Kidney (tissue), 13 donors: ENCODE measurements at regions not wholly inside any gene's neighbourhood (a gene's known extent, or its start where the extent isn't known, plus 50 kb on each side); places are given as distances from the start of the nearest gene placed in this dataset.
"Not testable (repeated sequence)": the region's sequence is repeated elsewhere in the genome, so short reads cannot be mapped to it uniquely, and the experiment has no call there.

Experiments used
- DNase-seq, 5 donors: peaks; one replicate each; pipeline ENCODE4 v3.0.0-alpha.2; 2013 to 2020
- FAIRE-seq: peaks from 2 replicates; lab custom pipeline; 2012; peaks lifted over from hg19 to GRCh38; lab: Jason Lieb, UNC
- H3K27ac ChIP-seq, 2 donors: one replicate each; pipeline ENCODE4 v1.7.0; 2013; ENCODE audit warnings: low read depth in 2 of 2, low read length in 2 of 2, inconsistent platforms in 1 of 2
- H3K27me3 ChIP-seq: one replicate; pipeline ENCODE4 v1.7.1; 2013; ENCODE audit warnings: low read length, inconsistent platforms; ENCODE audit not compliant: control insufficient read depth, insufficient read depth
- H3K36me3 ChIP-seq, 3 donors: one replicate each; pipeline versions ENCODE4 v1.7.0 to v1.7.1; 2013; ENCODE audit warnings: low read length in 3 of 3, control low read depth in 1 of 3, inconsistent platforms in 1 of 3; ENCODE audit not compliant: insufficient read depth in 3 of 3, control insufficient read depth in 2 of 3
- H3K4me1 ChIP-seq, 3 donors: one replicate each; pipeline versions ENCODE4 v1.7.0 to v1.7.1; 2013; ENCODE audit warnings: low read length in 3 of 3, inconsistent platforms in 1 of 3, low read depth in 1 of 3; ENCODE audit not compliant: control insufficient read depth in 2 of 3, insufficient read depth in 2 of 3
- H3K4me3 ChIP-seq, 3 donors: one replicate each; pipeline versions ENCODE4 v1.7.0 to v1.8.1; 2013; ENCODE audit warnings: low read length in 3 of 3, control low read depth in 1 of 3, inconsistent platforms in 1 of 3
- H3K9ac ChIP-seq, 3 donors: one replicate each; pipeline versions ENCODE4 v1.7.0 to v1.7.1; 2013; ENCODE audit warnings: low read length in 3 of 3, control low read depth in 1 of 3, inconsistent platforms in 1 of 3
- H3K9me3 ChIP-seq, 3 donors: one replicate each; pipeline versions ENCODE4 v1.7.0 to v1.7.1; 2013; ENCODE audit warnings: low read length in 3 of 3, control low read depth in 1 of 3, inconsistent platforms in 1 of 3; ENCODE audit not compliant: control insufficient read depth in 2 of 3, insufficient read depth in 1 of 3
- CTCF ChIP-seq: IDR thresholded peaks from 3 replicates; pipeline ENCODE4 v1.5.1; 2012; ENCODE audit warnings: mild to moderate bottlenecking, moderate library complexity, borderline replicate concordance; ENCODE audit not compliant: insufficient read depth; ENCODE audit errors: extremely low read depth
- intact Hi-C: fragments of 100-400 bp; cut with DNase I; formaldehyde crosslinking; loops from one replicate; pipeline ENCODE4 v1.11.1; 2022
- donor health status: control.
- donor health status: control.
- donor health status: control.
- donor health status: control.
- donor health status: control.
- donor health status: DM: yes; HTN: yes; CAD: no.
- donor health status: Normal renal cell carcinoma (clear cell type).

GRCh38 chr6:4360920-4361319, 225.5 kb upstream of the ECI2 start:
- Histone ChIP-seq H3K4me1 (peaks cover 0 to 3% (median 3%) of the 10 kb centered on the region in 3 donors), H3K4me3 (no peak overlapping the region), H3K27ac (no peak overlapping the region), H3K9ac (no peak overlapping the region), H3K27me3 (no peaks in the 10 kb centered on the region), H3K36me3 (no peaks in the 10 kb centered on the region), H3K9me3 (no peaks in the 10 kb centered on the region)
- intact Hi-C loops, result no loop called here
- FAIRE-seq (no peak), DNase-seq (no peak)
- no peak for TF ChIP-seq CTCF

- Histone ChIP-seq H3K27ac (peak overlapping the region in 1 of 2 donors; percentile 66), H3K36me3 (no peaks in the 10 kb centered on the region), H3K27me3 (no peaks in the 10 kb centered on the region), H3K4me3 (no peak overlapping the region), H3K9ac (peak overlapping the region in 1 of 3 donors; percentile 43), H3K4me1 (peaks cover 0 to 3% (median 3%) of the 10 kb centered on the region in 3 donors), H3K9me3 (no peaks in the 10 kb centered on the region)
- no peak for DNase-seq
- intact Hi-C loops, result no loop called here
- no peak for FAIRE-seq
- no peak for TF ChIP-seq CTCF
Measured at GRCh38 chr6:4359108-4359730, 223.8 kb upstream of the ECI2 start.

DNA sequence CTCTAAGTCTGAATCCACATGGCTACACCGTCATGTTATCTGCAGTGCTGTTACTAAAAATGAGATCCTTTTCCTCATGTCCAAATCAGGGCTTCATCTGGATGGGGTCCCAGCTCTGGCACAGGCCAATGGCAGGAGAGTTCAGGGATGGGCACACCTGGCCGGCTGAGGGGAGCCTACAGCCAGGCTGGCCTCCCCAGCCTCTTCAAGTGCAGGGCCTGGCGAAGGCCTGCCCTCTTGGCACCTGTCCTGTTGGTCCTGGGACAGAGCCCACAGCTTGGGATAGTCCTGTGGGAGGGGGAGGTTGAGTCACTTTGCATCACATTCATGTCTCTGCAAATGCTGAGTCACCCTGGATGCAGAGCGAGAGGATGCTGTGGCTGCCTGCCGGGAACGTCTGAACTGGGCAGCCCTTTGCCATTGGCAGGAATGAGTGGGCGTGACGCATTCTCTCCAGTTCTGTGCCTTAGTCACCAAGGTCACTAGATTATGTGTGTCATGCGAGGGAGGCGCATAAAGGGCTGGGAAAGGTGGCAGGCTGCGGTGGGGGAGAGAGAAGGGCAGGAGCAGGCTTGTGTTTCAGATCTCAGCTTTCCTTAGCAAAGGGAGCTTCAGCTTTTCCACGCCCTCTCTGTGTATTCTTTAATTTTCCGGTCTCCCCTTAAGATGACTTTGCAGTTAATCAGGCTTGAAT, 223.2 kb upstream of the ECI2 start:
- no peak for TF ChIP-seq CTCF
- H3K9me3 ChIP-seq, result no peaks in the 10 kb centered on the region
- H3K27ac ChIP-seq, result peak overlapping the region in 1 of 2 donors; percentile 66
- DNase-seq, result peak; percentile 89 to 96 (median 93)
- intact Hi-C loops, result no loop called here
- peak overlapping the region in 1 of 3 donors; percentile 43 for H3K9ac ChIP-seq
- H3K4me3 ChIP-seq, result no peak overlapping the region
- peaks cover 0 to 3% (median 3%) of the 10 kb centered on the region in 3 donors for H3K4me1 ChIP-seq
- H3K36me3 ChIP-seq, result no peaks in the 10 kb centered on the region
- no peaks in the 10 kb centered on the region for H3K27me3 ChIP-seq
- no peak for FAIRE-seq

- intact Hi-C loops, FAIRE-seq, H3K9ac ChIP-seq: not testable (repeated sequence)
Measured at GRCh38 chr6:4357660-4358152, 222.3 kb upstream of the ECI2 start.

More at GRCh38 chr6:4357660-4358152, 222.3 kb upstream of the ECI2 start:
- H3K4me3 ChIP-seq, H3K27me3 ChIP-seq, H3K36me3 ChIP-seq, H3K4me1 ChIP-seq, H3K9me3 ChIP-seq, DNase-seq, H3K27ac ChIP-seq: not testable (repeated sequence)
